Endometrium (tissue), 2 donors: ENCODE measurements at regions not wholly inside any gene's neighbourhood (a gene's known extent, or its start where the extent isn't known, plus 50 kb on each side); places are given as distances from the start of the nearest gene placed in this dataset.

Experiments used
- FAIRE-seq: peaks from 2 replicates; lab custom pipeline; 2012; peaks lifted over from hg19 to GRCh38; lab: Jason Lieb, UNC
- donor health status: control.
- donor health status: control.

GRCh38 chr7:97623333-97623732 lies 108.6 kb upstream of the TAC1 start:
- no peak for FAIRE-seq

DNA sequence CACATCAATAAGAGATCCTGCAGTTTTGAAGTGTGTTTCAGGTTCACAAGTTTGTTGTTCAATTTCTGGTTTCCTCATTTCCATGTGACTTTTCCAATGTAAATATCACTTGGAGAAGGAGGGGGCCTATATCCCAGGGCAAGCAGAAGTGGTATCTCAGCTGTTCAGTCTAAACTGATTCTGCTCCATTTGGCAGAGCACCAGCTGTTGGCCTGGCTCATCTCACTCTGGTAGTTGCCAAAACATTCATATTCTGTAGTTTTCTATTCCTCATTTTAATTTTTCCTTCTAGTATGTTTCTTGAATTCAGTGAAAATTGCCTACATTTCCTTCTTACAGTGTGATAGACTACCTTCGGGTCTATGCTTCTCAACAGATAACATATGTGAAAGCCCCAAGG lies 101.8 kb upstream of the TAC1 start:
- no peak for FAIRE-seq

DNA sequence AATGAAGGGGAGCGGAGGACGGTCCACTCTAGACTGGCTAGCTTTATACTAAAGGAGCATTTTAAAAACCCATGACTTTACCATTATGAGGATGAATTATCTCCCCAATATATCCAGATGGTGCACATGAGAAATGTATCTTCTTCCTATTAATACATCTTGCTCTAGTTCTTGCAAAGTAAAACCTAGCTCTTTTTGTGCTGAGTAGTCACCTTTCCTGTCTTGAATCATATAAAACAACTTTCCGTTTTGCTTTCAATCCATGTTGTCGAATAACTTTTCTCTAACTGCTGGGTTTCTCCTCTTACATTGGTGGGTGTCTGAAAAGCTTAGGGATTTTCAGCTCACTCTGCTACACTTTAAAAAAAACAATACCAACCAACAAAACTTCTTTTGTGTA lies 96.3 kb upstream of the TAC1 start:
- FAIRE-seq = no peak

DNA sequence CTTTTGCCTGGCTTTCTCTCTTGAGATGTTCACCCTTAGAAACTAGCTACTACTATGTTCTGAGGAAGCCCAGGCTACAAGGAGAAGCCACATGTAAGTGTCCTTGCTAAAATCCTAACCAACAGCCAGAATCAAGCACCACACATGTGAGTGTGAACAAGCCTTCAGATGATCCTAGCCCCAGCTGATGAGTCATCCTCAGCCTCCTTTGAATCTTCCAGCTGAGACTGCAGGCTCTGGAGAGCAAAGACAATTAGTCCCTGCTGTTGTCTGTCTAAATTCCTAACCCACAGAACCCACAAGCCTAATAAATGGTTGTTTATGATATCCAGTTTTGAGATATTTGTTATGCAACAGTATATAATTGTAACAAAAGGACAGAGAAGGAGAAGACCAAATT lies 92.8 kb upstream of the TAC1 start:
- FAIRE-seq = no peak

DNA sequence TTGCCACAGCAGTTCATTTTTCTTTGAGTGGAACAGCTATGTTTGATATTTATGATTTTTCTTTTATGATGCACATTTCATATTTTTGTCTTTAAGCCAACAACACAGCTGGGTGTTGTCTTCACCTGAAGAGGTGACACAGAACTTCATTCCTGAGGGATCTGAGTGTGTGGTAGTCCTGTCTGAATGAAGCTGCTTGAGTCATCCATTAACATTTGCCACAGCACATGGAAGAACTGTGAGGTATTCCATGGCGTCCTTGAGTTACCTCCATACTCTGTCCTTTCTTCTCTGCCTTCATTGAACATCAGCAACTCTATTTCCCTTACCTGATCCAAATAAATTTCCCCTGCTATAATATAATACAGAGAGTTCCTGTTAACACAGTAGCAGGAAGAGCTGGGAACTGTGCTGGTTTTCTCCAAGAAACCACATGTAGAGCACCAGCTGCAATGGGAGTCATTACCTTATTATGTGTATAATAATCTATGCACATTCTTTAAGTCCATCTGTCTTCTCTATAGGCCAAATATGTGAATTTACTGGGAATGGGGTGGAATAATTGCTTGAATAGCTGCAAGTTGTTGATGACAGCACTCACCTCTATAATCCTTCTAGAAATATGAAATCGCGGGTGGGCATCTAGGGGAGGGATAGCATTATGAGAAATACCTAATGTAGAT lies 72.4 kb upstream of the TAC1 start:
- FAIRE-seq = no peak

GRCh38 chr7:97667359-97667758 lies 64.5 kb upstream of the TAC1 start:
- FAIRE-seq = no peak

DNA sequence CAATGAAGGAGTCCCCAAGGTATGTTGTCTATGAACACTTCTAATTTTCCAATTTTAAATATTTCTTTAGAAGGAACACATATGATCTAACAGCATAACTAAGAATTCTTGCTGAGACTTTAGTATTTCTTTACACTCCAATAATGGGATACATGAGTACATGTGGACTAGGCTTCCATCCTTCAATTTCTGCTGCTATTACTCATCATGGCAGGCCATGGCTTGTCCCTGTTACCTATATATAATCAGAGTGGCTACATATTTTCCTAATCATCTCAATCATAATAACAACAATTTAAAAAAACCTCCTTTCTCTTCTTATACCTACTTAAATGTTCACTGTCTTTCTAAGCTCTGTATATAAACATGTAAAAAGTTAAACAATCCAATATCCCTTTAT lies 60.3 kb upstream of the TAC1 start:
- FAIRE-seq = no peak

DNA sequence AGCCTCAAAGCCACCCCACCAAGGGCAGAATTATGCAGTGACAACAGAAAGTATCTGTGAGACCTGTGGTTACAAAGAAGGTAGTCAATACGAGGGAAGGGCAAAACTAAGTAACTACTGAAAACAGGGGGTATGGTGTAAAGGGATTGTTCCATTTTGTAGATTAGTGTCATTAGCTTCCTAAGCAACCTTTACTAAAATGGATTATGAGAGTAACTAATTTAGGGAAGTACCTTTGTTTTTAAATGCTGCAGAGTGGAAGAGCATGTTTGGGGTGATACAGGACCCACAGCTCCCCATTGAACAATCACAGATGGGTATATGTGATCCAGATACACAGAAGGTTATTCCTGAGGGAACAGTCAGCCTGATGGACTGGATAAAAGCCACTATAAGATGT lies 51.3 kb upstream of the TAC1 start:
- FAIRE-seq = no peak
